G401 (cell line): ENCODE measurements at regions not wholly inside any gene's neighbourhood (a gene's known extent, or its start where the extent isn't known, plus 50 kb on each side); places are given as distances from the start of the nearest gene placed in this dataset.
"Not testable (repeated sequence)": the region's sequence is repeated elsewhere in the genome, so short reads cannot be mapped to it uniquely, and the experiment has no call there.

Source experiments
- DNase-seq: peaks from one replicate; pipeline ENCODE4 v3.0.0-alpha.2; 2015; ENCODE audit warnings: low spot score
- in situ Hi-C: cut with HindIII; loops from 2 replicates; pipeline ENCODE4 v1.10.0; 2016; ENCODE audit warnings: low sequenced_read_pairs, mixed read lengths

GRCh38 chr2:10220902-10221391, 81.8 kb upstream of the HPCAL1 start:
- DNase-seq = no peak
- in situ Hi-C loops = no loop called here

- no peak for DNase-seq
- in situ Hi-C loops = no loop called here
Observed at GRCh38 chr2:10221443-10221842, 81.3 kb upstream of the HPCAL1 start.

- in situ Hi-C loops = no loop called here
- DNase-seq = no peak
Observed at GRCh38 chr2:10221976-10222870, 80.5 kb upstream of the HPCAL1 start.

- in situ Hi-C loops = no loop called here
Observed at GRCh38 chr2:10223471-10223870, 79.2 kb upstream of the HPCAL1 start.

GRCh38 chr2:10223932-10224720, 78.6 kb upstream of the HPCAL1 start:
- in situ Hi-C loops = no loop called here
- no peak for DNase-seq

More at GRCh38 chr2:10223471-10223870, 79.2 kb upstream of the HPCAL1 start:
- DNase-seq = no peak

- no peak for DNase-seq
- in situ Hi-C loops = no loop called here
Observed at GRCh38 chr2:10224734-10225133, 78.0 kb upstream of the HPCAL1 start.

GRCh38 chr2:10225291-10226037, 77.2 kb upstream of the HPCAL1 start:
- in situ Hi-C loops = no loop called here
- no peak for DNase-seq

- in situ Hi-C loops = no loop called here
- no peak for DNase-seq
Observed at GRCh38 chr2:10226038-10226724, 76.5 kb upstream of the HPCAL1 start.

GRCh38 chr2:10228611-10229365, 73.9 kb upstream of the HPCAL1 start:
- no peak for DNase-seq
- in situ Hi-C loops = no loop called here

GRCh38 chr2:10229462-10230099, 73.1 kb upstream of the HPCAL1 start:
- DNase-seq = no peak
- in situ Hi-C loops = no loop called here

- in situ Hi-C loops = no loop called here
Observed at GRCh38 chr2:10230499-10230898, 72.2 kb upstream of the HPCAL1 start.

GRCh38 chr2:10230921-10231320, 71.8 kb upstream of the HPCAL1 start:
- DNase-seq, in situ Hi-C loops: not testable (repeated sequence)

More at GRCh38 chr2:10230499-10230898, 72.2 kb upstream of the HPCAL1 start:
- no peak for DNase-seq

GRCh38 chr2:10231551-10232085, 71.1 kb upstream of the HPCAL1 start:
- in situ Hi-C loops = no loop called here
- no peak for DNase-seq

GRCh38 chr2:10232096-10232815, 70.4 kb upstream of the HPCAL1 start:
- in situ Hi-C loops = no loop called here
- no peak for DNase-seq

- no peak for DNase-seq
- in situ Hi-C loops = no loop called here
Observed at GRCh38 chr2:10233131-10234012, 69.3 kb upstream of the HPCAL1 start.

- in situ Hi-C loops = no loop called here
- DNase-seq = no peak
Observed at GRCh38 chr2:10234013-10234306, 68.7 kb upstream of the HPCAL1 start.
